Neutrophil (primary cell): ENCODE measurements at regions not wholly inside any gene's neighbourhood (a gene's known extent, or its start where the extent isn't known, plus 50 kb on each side); places are given as distances from the start of the nearest gene placed in this dataset.

Source experiments
- H3K27ac ChIP-seq: fragments of 200-600 bp; sonication (generic); 2 replicates; pipeline ENCODE4 v1.5.1; 2016; ENCODE audit warnings: mild to moderate bottlenecking, moderate library complexity
- H3K27me3 ChIP-seq: fragments of 200-600 bp; sonication (generic); 2 replicates; pipeline ENCODE4 v1.6.0; 2016; ENCODE audit warnings: mild to moderate bottlenecking
- H3K36me3 ChIP-seq: fragments of 200-600 bp; sonication (generic); 2 replicates; pipeline ENCODE4 v1.5.1; 2017
- H3K4me1 ChIP-seq, 2 experiments: fragments of 200-600 bp in 1 of 2; sonication (generic) in 1 of 2; 1 replicate in 1 of 2; 2 replicates in 1 of 2; pipeline versions ENCODE4 v1.5.1 to v1.6.1; 2013 to 2016; ENCODE audit warnings: low read depth in 1 of 2, low read length in 1 of 2, mild to moderate bottlenecking in 1 of 2, moderate library complexity in 1 of 2; ENCODE audit not compliant: control insufficient read depth in 1 of 2, insufficient read depth in 1 of 2
- H3K4me3 ChIP-seq, 2 experiments: fragments of 200-600 bp in 1 of 2; sonication (generic) in 1 of 2; 1 replicate in 1 of 2; 2 replicates in 1 of 2; pipeline ENCODE4 v1.5.1; 2013 to 2016; ENCODE audit warnings: low read depth in 1 of 2, low read length in 1 of 2, mild to moderate bottlenecking in 1 of 2, moderate library complexity in 1 of 2
- H3K9me3 ChIP-seq: fragments of 200-600 bp; sonication (generic); 2 replicates; pipeline ENCODE4 v1.5.1; 2016
- TF ChIP-seq, protein P1 (sequence below): fragments of 200-600 bp; sonication (generic); IDR thresholded peaks from 2 replicates; pipeline ENCODE4 v1.5.1; 2016; ENCODE audit warnings: antibody characterized with exemption

DNA sequence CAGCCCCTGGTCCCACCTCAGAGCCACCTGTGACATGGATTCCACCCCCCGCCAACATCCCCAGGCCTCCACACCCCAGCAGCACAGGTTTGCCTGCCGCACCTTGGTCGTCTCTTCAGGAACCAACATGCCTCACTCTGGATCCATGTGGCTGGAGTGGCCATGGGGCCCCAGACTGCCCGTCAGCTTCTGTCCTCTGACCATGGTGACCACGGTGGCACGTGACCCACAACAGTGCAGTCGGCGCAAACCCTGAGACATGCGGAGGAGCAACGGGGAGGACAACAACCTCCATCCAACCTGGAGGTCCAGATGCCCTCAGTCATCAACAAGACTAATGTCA lies 85.6 kb downstream of the ANKRD60 start:
- Histone ChIP-seq H3K4me1 (no peaks in the 10 kb centered on the region), H3K9me3 (no peaks in the 10 kb centered on the region), H3K27me3 (peaks cover 13% of the 10 kb centered on the region), H3K4me3 (no peak overlapping the region), H3K36me3 (no peaks in the 10 kb centered on the region), H3K27ac (no peak overlapping the region)
- TF ChIP-seq, protein P1, sequence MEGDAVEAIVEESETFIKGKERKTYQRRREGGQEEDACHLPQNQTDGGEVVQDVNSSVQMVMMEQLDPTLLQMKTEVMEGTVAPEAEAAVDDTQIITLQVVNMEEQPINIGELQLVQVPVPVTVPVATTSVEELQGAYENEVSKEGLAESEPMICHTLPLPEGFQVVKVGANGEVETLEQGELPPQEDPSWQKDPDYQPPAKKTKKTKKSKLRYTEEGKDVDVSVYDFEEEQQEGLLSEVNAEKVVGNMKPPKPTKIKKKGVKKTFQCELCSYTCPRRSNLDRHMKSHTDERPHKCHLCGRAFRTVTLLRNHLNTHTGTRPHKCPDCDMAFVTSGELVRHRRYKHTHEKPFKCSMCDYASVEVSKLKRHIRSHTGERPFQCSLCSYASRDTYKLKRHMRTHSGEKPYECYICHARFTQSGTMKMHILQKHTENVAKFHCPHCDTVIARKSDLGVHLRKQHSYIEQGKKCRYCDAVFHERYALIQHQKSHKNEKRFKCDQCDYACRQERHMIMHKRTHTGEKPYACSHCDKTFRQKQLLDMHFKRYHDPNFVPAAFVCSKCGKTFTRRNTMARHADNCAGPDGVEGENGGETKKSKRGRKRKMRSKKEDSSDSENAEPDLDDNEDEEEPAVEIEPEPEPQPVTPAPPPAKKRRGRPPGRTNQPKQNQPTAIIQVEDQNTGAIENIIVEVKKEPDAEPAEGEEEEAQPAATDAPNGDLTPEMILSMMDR, result no peak

DNA sequence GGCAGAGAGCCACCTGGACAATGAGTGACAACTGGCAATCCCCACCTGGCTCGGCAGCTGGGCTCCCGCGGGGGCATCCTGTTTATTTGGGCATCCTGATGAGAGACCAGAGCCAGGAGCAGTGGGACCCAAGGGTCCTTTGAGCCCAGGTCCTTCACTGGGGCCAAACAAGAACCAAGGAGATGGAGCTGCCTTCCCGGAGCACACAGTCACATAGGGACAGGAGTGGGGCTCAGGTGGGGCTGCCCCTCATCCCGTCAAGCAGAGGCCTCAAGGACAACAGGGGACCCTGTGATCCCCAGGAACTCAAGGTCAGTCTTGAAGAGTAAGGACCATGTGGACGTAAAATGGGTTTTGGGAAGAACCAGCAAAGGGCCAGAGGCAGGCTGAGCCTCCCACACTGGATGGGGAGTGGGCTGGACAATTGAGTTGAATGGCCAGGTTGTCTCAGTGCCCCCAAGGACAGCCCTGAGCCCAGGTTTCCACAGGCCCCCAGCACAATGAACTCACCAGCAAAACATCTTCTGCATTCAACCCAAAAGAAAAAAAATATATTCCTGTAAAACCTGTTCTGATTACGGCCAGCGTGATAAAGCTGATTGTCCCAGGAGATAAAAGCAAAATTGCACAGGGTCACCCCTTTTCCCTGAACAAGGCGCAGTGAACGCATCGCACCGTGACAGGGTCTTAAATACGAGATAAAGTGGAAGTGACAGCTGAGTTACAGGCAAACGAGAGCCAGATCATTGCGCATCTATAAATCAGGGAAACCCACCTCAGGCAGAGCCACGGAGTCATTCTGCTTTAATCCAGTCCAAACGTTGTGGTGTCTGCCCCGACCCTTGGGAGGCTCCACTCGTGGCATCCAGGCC lies 86.2 kb downstream of the ANKRD60 start:
- H3K27ac ChIP-seq, result no peak overlapping the region
- no peak overlapping the region for H3K4me3 ChIP-seq
- H3K36me3 ChIP-seq, result no peaks in the 10 kb centered on the region
- H3K9me3 ChIP-seq, result no peaks in the 10 kb centered on the region
- H3K27me3 ChIP-seq, result peaks cover 19% of the 10 kb centered on the region
- H3K4me1 ChIP-seq, result no peaks in the 10 kb centered on the region
- TF ChIP-seq, protein P1, result no peak

DNA sequence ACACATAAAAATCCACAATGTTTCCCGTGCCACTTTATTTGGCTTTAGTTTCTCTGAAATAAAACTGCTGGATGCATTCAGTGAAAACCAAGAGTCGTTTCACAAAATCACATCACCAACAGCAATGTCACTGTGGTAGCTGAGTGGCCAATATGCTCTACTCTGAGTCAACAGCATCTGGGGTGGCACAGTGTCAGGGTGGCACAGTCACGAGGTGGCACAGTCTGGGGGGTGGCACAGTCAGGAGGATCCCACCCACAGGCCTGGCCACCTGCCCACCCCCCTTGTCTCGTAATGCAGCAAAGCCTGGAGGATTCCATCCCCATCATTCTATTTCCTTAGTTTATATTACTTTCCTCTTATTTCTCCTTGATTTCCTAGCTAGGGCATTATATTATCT lies 87.0 kb downstream of the ANKRD60 start:
- no peaks in the 10 kb centered on the region for H3K36me3 ChIP-seq
- H3K9me3 ChIP-seq, result no peaks in the 10 kb centered on the region
- TF ChIP-seq, protein P1, result no peak
- H3K4me3 ChIP-seq, result no peak overlapping the region
- no peak overlapping the region for H3K27ac ChIP-seq
- H3K4me1 ChIP-seq, result no peaks in the 10 kb centered on the region
- H3K27me3 ChIP-seq, result peaks cover 26% of the 10 kb centered on the region

DNA sequence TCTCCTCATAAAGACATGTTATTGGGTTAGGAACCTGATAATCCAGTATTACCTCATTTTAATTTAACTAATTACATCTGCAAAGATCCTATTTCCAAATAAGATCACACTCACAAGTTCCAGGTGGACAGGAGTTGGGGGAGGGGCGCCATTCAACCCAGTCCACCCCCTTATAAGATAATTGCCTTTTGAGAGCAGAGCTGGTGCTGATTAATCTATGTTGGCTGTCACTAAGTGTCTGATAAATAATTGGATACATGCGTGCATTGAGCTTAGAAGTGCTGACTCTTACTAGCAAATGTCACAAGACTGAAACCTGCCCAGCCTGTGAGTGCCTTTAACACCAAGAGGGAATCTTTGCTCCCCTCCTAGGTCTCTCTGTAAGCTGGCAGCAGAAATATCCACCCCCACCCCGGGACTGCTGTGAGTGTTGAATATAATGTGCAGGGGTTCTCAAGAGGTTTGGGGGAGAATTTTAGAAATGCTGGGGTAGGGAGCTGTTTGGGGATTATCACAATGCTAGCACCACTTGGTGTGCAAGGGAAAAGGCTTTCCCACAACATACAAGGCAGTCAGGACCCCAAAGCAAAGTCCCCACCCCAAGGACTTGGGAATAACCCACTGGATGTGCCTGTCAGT lies 87.5 kb downstream of the ANKRD60 start:
- H3K4me1 ChIP-seq, result no peaks in the 10 kb centered on the region
- H3K36me3 ChIP-seq, result no peaks in the 10 kb centered on the region
- no peaks in the 10 kb centered on the region for H3K9me3 ChIP-seq
- H3K27me3 ChIP-seq, result peaks cover 32% of the 10 kb centered on the region
- TF ChIP-seq, protein P1, result no peak
- H3K4me3 ChIP-seq, result no peak overlapping the region
- H3K27ac ChIP-seq, result no peak overlapping the region

DNA sequence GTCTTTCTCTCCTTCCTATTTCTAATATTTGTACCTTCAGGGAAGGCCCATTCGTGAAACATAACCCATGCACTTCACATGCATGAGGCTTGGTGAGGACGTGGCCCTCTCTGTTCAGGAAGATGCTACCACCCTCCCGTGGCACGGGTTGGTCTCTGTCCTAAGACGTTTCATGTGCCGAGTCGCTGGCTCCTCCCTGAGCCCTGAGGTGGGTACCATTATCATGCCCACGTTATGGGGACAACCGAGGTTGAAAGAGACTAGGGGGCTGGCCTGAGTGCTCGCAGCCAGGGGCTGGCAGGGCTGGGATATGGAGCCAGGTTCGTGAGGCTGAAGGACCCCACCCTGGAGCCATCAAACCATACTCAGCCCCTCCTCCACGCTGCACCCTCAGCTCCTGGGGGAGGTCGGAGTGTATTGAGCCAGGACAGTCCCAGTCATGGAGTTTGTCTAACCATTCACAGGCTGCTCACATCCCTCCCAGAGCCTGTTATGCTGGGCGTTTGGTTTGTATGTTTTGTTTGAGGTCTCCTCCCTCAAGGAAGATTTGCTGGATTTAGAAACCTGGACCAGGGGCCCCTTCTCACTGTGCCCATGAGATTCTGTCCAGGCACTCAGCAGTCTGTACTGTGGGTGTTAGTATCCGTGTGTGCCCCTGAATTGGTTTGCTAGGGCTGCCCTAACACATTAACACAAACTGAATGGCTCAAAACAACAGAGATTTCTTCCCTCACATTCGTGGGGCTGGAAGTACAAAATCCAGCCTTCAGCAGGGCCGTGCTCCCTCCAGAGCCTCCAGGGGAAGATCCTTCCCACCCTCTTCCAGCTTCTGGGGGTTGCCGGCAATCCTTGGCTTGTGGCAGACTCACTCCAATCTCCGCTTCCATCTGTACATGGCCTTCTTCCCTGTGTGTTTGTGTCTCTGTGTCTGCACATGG lies 88.3 kb downstream of the ANKRD60 start:
- TF ChIP-seq, protein P1, result no peak
- H3K27me3 ChIP-seq, result peaks cover 40% of the 10 kb centered on the region

More for the DNA sequence above, 88.3 kb downstream of the ANKRD60 start:
- no peaks in the 10 kb centered on the region for H3K4me1 ChIP-seq
- H3K4me3 ChIP-seq, result no peak overlapping the region
- H3K27ac ChIP-seq, result no peak overlapping the region
- H3K36me3 ChIP-seq, result no peaks in the 10 kb centered on the region
- no peaks in the 10 kb centered on the region for H3K9me3 ChIP-seq
